C4-2B (cell line): ENCODE measurements at regions not wholly inside any gene's neighbourhood (a gene's known extent, or its start where the extent isn't known, plus 50 kb on each side); places are given as distances from the start of the nearest gene placed in this dataset.

Experiments
- ZFX ChIP-seq: fragments of 450-650 bp; IDR thresholded peaks from 2 replicates; pipeline ENCODE4 v1.6.1; 2017
- TF ChIP-seq, protein P1 (sequence below): fragments of 450-650 bp; conservative IDR thresholded peaks from 2 replicates; pipeline ENCODE4 v1.5.1; 2017; ENCODE audit warnings: mild to moderate bottlenecking

DNA sequence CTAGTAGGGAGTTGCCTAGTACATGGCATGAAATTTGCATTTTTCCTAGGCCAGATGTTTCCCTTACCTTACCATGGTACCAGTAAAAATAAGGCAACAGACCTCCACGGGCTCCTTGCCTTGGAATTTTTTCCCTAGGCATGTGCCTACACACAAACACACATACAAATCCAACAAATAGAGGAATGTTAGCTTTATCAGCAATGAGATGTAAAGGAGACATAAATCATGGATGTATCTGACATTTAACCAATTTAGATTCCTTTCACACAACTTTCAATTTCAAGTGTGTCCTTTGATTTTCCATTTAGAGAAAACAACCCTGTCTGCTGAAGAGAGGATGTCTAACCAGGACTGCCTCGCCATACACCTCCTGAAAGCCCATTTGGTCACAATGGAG is 209.7 kb upstream of the SP4 start:
- TF ChIP-seq, protein P1, sequence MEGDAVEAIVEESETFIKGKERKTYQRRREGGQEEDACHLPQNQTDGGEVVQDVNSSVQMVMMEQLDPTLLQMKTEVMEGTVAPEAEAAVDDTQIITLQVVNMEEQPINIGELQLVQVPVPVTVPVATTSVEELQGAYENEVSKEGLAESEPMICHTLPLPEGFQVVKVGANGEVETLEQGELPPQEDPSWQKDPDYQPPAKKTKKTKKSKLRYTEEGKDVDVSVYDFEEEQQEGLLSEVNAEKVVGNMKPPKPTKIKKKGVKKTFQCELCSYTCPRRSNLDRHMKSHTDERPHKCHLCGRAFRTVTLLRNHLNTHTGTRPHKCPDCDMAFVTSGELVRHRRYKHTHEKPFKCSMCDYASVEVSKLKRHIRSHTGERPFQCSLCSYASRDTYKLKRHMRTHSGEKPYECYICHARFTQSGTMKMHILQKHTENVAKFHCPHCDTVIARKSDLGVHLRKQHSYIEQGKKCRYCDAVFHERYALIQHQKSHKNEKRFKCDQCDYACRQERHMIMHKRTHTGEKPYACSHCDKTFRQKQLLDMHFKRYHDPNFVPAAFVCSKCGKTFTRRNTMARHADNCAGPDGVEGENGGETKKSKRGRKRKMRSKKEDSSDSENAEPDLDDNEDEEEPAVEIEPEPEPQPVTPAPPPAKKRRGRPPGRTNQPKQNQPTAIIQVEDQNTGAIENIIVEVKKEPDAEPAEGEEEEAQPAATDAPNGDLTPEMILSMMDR = no peak
- TF ChIP-seq ZFX = no peak
